Mucosa of descending colon (tissue), 3 donors: ENCODE measurements at regions not wholly inside any gene's neighbourhood (a gene's known extent, or its start where the extent isn't known, plus 50 kb on each side); places are given as distances from the start of the nearest gene placed in this dataset.

Experiments
- ATAC-seq: fragments of 200-7000 bp; cut with Tn5 transposase; one replicate; pipeline ENCODE4 v1.9.1; 2020; ENCODE audit warnings: mild to moderate bottlenecking, moderate library complexity
- DNase-seq, 3 donors: peaks; one replicate each; pipeline ENCODE4 v3.0.0-alpha.2; 2020
- H3K36me3 ChIP-seq: fragments of 200-600 bp; one replicate; pipeline ENCODE4 v1.8.0; 2021; ENCODE audit warnings: low read depth, mild to moderate bottlenecking
- H3K4me1 ChIP-seq: fragments of 200-600 bp; one replicate; pipeline ENCODE4 v1.8.0; 2021; ENCODE audit warnings: low read depth, mild to moderate bottlenecking
- H3K4me3 ChIP-seq: fragments of 200-600 bp; one replicate; pipeline ENCODE4 v1.8.0; 2021; ENCODE audit warnings: mild to moderate bottlenecking
- H3K9me3 ChIP-seq: fragments of 200-600 bp; one replicate; pipeline ENCODE4 v1.8.0; 2021; ENCODE audit warnings: mild to moderate bottlenecking
- intact Hi-C, 2 donors: fragments of 100-400 bp; cut with DNase I in 1 of 2; cut with micrococcal nuclease in 1 of 2; formaldehyde crosslinking; loops; one replicate each; pipeline versions ENCODE4 v1.11.0 to v1.11.1; 2022; cut with DNase I, micrococcal nuclease
- TF ChIP-seq, protein P1 (sequence below): fragments of 200-600 bp; IDR thresholded peaks from one replicate; pipeline ENCODE4 v1.8.0; 2022; ENCODE audit warnings: antibody characterized with exemption, mild to moderate bottlenecking
- donor health status: DM: no; HTN: no; CAD: no; lungs with moderate emphysema.
- donor health status: DM: no; HTN: no; CAD: no.
- donor health status: DM: no; HTN: yes; CAD: no.

DNA sequence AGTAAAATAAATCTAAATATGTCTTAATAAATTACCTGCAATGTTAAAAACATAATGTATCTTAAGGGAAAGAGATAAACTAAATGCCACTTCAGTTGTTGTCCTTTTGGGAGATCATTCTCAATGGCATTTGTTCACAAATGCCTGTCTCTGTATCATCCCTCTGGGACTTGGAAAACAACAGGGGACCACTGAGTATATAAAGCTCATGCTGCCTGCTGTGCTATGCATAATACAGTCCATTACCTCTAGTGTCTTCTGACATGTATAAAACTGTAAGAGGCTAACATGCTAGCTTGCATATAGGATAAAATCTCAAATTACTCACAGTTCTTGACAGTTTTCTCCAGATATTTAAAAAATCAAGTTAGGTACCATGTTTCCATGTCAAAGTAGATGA, 503.9 kb downstream of the PDHA2 start:
- no peaks in the 10 kb centered on the region for H3K36me3 ChIP-seq
- intact Hi-C loops, result no loop called here

DNA sequence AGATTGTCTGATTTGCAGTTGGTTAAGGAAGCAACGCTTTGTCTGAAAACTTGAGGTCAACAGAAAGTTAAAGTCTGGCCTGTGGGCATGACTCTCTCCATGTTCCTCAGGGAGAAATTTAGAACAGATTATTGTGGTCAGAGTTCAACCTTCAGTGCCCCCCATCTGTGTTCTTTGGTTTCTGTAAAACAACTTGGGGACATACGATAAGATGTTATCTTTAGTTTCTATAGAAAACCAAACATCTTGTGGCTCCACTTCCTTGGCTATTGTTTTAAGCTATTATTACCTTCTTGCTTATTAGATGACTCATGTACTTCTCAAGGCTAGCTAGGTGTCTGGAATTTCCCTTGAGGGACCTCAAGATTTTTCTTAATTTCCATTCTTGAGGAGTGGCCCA, 507.7 kb downstream of the PDHA2 start:
- intact Hi-C loops, result no loop called here
- TF ChIP-seq, protein P1, sequence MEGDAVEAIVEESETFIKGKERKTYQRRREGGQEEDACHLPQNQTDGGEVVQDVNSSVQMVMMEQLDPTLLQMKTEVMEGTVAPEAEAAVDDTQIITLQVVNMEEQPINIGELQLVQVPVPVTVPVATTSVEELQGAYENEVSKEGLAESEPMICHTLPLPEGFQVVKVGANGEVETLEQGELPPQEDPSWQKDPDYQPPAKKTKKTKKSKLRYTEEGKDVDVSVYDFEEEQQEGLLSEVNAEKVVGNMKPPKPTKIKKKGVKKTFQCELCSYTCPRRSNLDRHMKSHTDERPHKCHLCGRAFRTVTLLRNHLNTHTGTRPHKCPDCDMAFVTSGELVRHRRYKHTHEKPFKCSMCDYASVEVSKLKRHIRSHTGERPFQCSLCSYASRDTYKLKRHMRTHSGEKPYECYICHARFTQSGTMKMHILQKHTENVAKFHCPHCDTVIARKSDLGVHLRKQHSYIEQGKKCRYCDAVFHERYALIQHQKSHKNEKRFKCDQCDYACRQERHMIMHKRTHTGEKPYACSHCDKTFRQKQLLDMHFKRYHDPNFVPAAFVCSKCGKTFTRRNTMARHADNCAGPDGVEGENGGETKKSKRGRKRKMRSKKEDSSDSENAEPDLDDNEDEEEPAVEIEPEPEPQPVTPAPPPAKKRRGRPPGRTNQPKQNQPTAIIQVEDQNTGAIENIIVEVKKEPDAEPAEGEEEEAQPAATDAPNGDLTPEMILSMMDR, result no peak
- Histone ChIP-seq H3K9me3 (no peaks in the 10 kb centered on the region), H3K36me3 (no peaks in the 10 kb centered on the region), H3K4me1 (no peaks in the 10 kb centered on the region), H3K4me3 (no peak overlapping the region)
- DNase-seq, result no peak
- no peak for ATAC-seq

More for the DNA sequence above, 503.9 kb downstream of the PDHA2 start:
- TF ChIP-seq, protein P1, result no peak
- Histone ChIP-seq H3K4me3 (no peak overlapping the region), H3K4me1 (no peaks in the 10 kb centered on the region), H3K9me3 (no peaks in the 10 kb centered on the region)
- ATAC-seq, result no peak
- no peak for DNase-seq

DNA sequence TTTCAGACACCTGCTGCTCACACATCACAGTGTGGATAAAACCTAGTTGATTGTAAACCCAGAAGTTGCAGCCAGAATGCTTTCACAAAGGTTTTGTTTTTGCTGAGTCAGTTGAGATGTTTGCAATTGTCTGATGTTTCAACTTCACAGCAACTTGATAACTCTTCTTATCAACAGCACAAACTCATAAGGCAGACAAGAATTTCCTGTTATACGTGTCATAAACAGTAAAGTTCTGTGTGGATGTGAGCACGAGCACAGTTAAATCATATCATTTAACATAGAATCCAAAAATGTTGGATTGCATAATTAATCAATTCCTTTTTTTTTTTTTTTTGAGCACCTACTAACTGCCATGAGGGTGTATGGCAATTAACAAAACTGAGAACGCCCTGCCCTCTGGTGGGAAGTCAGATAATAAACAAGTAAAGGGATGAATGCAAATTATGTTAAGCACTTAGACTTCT, 512.2 kb downstream of the PDHA2 start:
- Histone ChIP-seq H3K4me1 (no peaks in the 10 kb centered on the region), H3K36me3 (no peaks in the 10 kb centered on the region), H3K9me3 (no peaks in the 10 kb centered on the region), H3K4me3 (no peak overlapping the region)
- peak; percentile 70 for ATAC-seq
- intact Hi-C loops, result no loop called here
- DNase-seq, result peak in 1 of 3 donors; percentile 14
- TF ChIP-seq, protein P1, result no peak

DNA sequence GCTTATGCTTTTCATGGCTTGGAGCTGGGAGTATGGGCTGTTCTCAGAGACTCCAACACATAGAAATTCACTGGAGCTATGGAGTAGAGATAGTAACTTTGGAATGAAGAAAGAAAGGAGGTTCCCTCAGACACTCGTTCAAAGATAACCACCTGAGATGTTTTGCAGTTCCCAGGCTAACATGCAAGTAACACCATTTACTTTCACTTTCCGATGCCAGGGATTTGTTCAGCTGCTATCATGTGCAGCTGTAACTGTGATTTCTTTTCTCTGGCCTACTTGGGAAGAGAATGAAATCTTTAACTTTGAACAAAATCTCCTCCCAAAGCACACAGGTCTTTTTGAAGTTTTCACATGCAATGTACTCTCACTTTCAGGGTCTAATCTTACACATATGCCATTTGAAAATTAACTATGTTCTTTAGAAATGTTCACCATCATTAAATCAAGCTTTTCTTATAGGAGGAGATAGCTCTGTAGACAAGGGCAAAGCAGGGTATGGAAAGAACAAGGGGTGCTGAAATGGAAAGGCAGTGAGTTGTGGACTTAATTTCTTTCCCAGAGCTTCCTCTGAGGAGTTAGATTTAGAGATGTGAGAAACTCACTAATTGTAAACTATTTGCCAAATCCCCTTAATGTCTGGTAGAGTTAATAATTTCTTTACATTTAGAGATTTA, 514.3 kb downstream of the PDHA2 start:
- Histone ChIP-seq H3K36me3 (no peaks in the 10 kb centered on the region), H3K9me3 (no peaks in the 10 kb centered on the region), H3K4me1 (no peaks in the 10 kb centered on the region), H3K4me3 (no peak overlapping the region)
- TF ChIP-seq, protein P1, result no peak
- intact Hi-C loops, result no loop called here
- peak; percentile 58 for ATAC-seq
- DNase-seq, result peak in 1 of 3 donors; percentile 4

DNA sequence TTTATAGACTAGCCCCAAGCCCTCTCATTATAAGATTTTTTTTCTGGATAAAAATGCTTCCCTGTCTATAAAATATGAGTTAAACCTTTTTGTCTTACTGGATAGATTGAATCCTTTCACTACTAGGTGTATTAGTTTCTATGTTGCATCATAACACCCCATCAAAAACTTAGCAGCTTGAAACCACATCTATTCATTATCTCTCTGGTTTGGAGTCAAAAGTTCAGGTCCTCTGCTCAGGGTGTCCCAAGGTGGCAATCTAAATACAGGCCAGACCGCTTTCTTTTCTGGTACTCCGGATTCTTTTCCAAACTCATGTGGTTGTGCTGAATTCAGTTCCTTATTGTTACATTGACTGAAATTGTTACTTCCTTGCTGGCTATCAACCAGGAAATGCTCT, 515.5 kb downstream of the PDHA2 start:
- intact Hi-C loops, result no loop called here
- no peak for DNase-seq

More for the DNA sequence above, 515.5 kb downstream of the PDHA2 start:
- TF ChIP-seq, protein P1, result no peak
- Histone ChIP-seq H3K9me3 (no peaks in the 10 kb centered on the region), H3K4me1 (no peaks in the 10 kb centered on the region), H3K36me3 (no peaks in the 10 kb centered on the region), H3K4me3 (no peak overlapping the region)
- no peak for ATAC-seq
